GM18870 (cell line): ENCODE measurements at regions not wholly inside any gene's neighbourhood (a gene's known extent, or its start where the extent isn't known, plus 50 kb on each side); places are given as distances from the start of the nearest gene placed in this dataset.

Source experiments
- ATAC-seq: cut with Tn5 transposase; IDR thresholded peaks from one replicate; pipeline ENCODE4 v1.9.1; 2021; ENCODE audit warnings: moderate library complexity; ENCODE audit not compliant: unreplicated experiment

GRCh38 chr9:73446306-73446705 is 294.6 kb downstream of the ANXA1 start:
- no peak for ATAC-seq

- no peak for ATAC-seq
Observed at GRCh38 chr9:73451003-73451402, 299.3 kb downstream of the ANXA1 start.

- no peak for ATAC-seq
Observed at GRCh38 chr9:73459817-73460216, 308.2 kb downstream of the ANXA1 start.

- no peak for ATAC-seq
Observed at GRCh38 chr9:73468716-73469115, 317.1 kb downstream of the ANXA1 start.

- ATAC-seq, result no peak
Observed at GRCh38 chr9:73470766-73471165, 319.1 kb downstream of the ANXA1 start.

- ATAC-seq, result no peak
Observed at GRCh38 chr9:73474002-73474600, 322.4 kb downstream of the ANXA1 start.

GRCh38 chr9:73474625-73475024 is 323.0 kb downstream of the ANXA1 start:
- ATAC-seq, result no peak

- ATAC-seq, result no peak
Observed at GRCh38 chr9:73494894-73495293, 343.2 kb downstream of the ANXA1 start.

GRCh38 chr9:73497796-73498195 is 346.1 kb downstream of the ANXA1 start:
- ATAC-seq, result no peak

GRCh38 chr9:73515216-73515615 is 363.6 kb downstream of the ANXA1 start:
- ATAC-seq, result no peak

GRCh38 chr9:73523391-73523790 is 371.7 kb downstream of the ANXA1 start:
- ATAC-seq, result no peak

- ATAC-seq, result no peak
Observed at GRCh38 chr9:73525350-73525749, 373.7 kb downstream of the ANXA1 start.

- no peak for ATAC-seq
Observed at GRCh38 chr9:73527521-73527920, 375.9 kb downstream of the ANXA1 start.

GRCh38 chr9:73528926-73529325 is 377.3 kb downstream of the ANXA1 start:
- ATAC-seq, result no peak

- no peak for ATAC-seq
Observed at GRCh38 chr9:73529666-73530065, 378.0 kb downstream of the ANXA1 start.

- ATAC-seq, result no peak
Observed at GRCh38 chr9:73531051-73531532, 379.4 kb downstream of the ANXA1 start.

- ATAC-seq, result peak; percentile 91
Observed at GRCh38 chr9:73531658-73532057, 380.0 kb downstream of the ANXA1 start.

GRCh38 chr9:73532985-73533384 is 381.3 kb downstream of the ANXA1 start:
- no peak for ATAC-seq

GRCh38 chr9:73536403-73536802 is 384.7 kb downstream of the ANXA1 start:
- no peak for ATAC-seq

GRCh38 chr9:73537561-73537960 is 385.9 kb downstream of the ANXA1 start:
- ATAC-seq, result no peak

GRCh38 chr9:73539881-73540390 is 388.3 kb downstream of the ANXA1 start:
- no peak for ATAC-seq

GRCh38 chr9:73541923-73542322 is 390.3 kb downstream of the ANXA1 start:
- peak; percentile 53 for ATAC-seq

- ATAC-seq, result no peak
Observed at GRCh38 chr9:73543727-73544126, 392.1 kb downstream of the ANXA1 start.
